H1 (cell line): ENCODE measurements at regions not wholly inside any gene's neighbourhood (a gene's known extent, or its start where the extent isn't known, plus 50 kb on each side); places are given as distances from the start of the nearest gene placed in this dataset.

Source experiments
- ASH2L ChIP-seq: fragments of 200-600, 300-600 bp; sonication (generic); IDR thresholded peaks from one replicate; pipeline ENCODE4 v1.7.1; 2017; ENCODE audit warnings: low read length
- BACH1 ChIP-seq: IDR thresholded peaks from 2 replicates; pipeline ENCODE4 v1.6.1; 2012; ENCODE audit warnings: low read length, improper control_type of control experiment
- CHD7 ChIP-seq: fragments of 300-600 bp; sonication (generic); IDR thresholded peaks from 2 replicates; pipeline ENCODE4 v1.7.1; 2012; ENCODE audit warnings: low read length, moderate library complexity, mild to moderate bottlenecking, inconsistent platforms; ENCODE audit not compliant: insufficient replicate concordance
- EP300 ChIP-seq, 2 experiments: IDR thresholded peaks; 1 replicate in 1 of 2; 2 replicates in 1 of 2; pipeline ENCODE4 v1.6.1; 2011 to 2012; ENCODE audit warnings: low read depth in 2 of 2, low read length in 2 of 2, mild to moderate bottlenecking in 2 of 2, borderline replicate concordance in 1 of 2, inconsistent platforms in 1 of 2, moderate library complexity in 1 of 2
- JUN ChIP-seq: IDR thresholded peaks from 2 replicates; pipeline ENCODE4 v1.6.1; 2011; ENCODE audit warnings: low read depth, mild to moderate bottlenecking, improper control_type of control experiment, low read length
- JUND ChIP-seq: IDR thresholded peaks from 2 replicates; pipeline ENCODE4 v1.6.1; 2011; ENCODE audit warnings: mild to moderate bottlenecking, improper control_type of control experiment, low read length
- PHF8 ChIP-seq: fragments of 200-600 bp; sonication (generic); conservative IDR thresholded peaks from 2 replicates; pipeline ENCODE4 v1.7.1; 2012; ENCODE audit warnings: low read depth, mild to moderate bottlenecking, inconsistent platforms, low read length, moderate library complexity
- SP4 ChIP-seq: IDR thresholded peaks from 2 replicates; pipeline ENCODE4 v1.6.1; 2012; ENCODE audit warnings: low read length, inconsistent platforms
- TAF1 ChIP-seq: IDR thresholded peaks from 2 replicates; pipeline ENCODE4 v1.6.1; 2011; ENCODE audit warnings: mild to moderate bottlenecking, low read depth, low read length
- TF ChIP-seq, protein P1 (sequence below), 3 experiments: IDR thresholded peaks; 1 replicate in 2 of 3; 2 replicates in 1 of 3; pipeline versions ENCODE4 v1.5.1 to v1.6.1; 2011; ENCODE audit warnings: low read length in 3 of 3, mild to moderate bottlenecking in 3 of 3, inconsistent platforms in 2 of 3, low read depth in 1 of 3, moderate library complexity in 1 of 3; ENCODE audit not compliant: insufficient read depth in 1 of 3; ENCODE audit errors: control extremely low read depth in 1 of 3

DNA sequence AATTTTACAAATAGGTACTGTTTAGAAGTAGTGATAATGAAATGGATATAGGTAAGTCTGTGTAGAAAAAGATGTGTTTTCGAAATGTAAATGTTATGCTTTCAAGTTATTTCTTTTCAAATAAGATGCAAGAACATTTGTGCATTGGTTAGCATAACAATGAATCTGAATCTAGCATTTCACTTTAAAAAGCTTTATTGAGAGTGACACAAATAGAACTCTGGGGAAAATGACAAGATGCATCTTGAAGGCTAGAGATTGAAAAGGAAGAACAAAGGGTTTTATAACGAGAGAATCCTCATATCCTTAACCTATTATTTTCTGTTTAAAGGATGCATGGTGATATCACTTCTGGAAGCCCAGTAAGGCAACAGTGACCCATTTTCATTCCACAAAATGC is 639.9 kb upstream of the PTCHD4 start (continued):
- TF ChIP-seq CHD7 (no peak), JUND (no peak), EP300 (IDR thresholded peaks at IDR 0.05; ENCODE audit: borderline replicate concordance in 1 of 2, low read depth in 2 of 2, low read length in 2 of 2) (no peak), TAF1 (no peak), SP4 (no peak), JUN (no peak), ASH2L (no peak), PHF8 (no peak), BACH1 (no peak)
- TF ChIP-seq, protein P1, sequence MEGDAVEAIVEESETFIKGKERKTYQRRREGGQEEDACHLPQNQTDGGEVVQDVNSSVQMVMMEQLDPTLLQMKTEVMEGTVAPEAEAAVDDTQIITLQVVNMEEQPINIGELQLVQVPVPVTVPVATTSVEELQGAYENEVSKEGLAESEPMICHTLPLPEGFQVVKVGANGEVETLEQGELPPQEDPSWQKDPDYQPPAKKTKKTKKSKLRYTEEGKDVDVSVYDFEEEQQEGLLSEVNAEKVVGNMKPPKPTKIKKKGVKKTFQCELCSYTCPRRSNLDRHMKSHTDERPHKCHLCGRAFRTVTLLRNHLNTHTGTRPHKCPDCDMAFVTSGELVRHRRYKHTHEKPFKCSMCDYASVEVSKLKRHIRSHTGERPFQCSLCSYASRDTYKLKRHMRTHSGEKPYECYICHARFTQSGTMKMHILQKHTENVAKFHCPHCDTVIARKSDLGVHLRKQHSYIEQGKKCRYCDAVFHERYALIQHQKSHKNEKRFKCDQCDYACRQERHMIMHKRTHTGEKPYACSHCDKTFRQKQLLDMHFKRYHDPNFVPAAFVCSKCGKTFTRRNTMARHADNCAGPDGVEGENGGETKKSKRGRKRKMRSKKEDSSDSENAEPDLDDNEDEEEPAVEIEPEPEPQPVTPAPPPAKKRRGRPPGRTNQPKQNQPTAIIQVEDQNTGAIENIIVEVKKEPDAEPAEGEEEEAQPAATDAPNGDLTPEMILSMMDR (IDR thresholded peaks at IDR 0.05; ENCODE audit: control extremely low read depth in 1 of 3, insufficient read depth in 1 of 3, low read depth in 1 of 3, low read length in 3 of 3), result no peak
